GM23338 (cell line): ENCODE measurements at regions not wholly inside any gene's neighbourhood (a gene's known extent, or its start where the extent isn't known, plus 50 kb on each side); places are given as distances from the start of the nearest gene placed in this dataset.

Source experiments
- ATAC-seq: fragments of 200-7000 bp; cut with Tn5 transposase; 3 replicates; pipeline ENCODE4 v1.9.1; 2020
- DNase-seq: peaks from one replicate; pipeline ENCODE4 v3.0.0-alpha.2; 2015; ENCODE audit warnings: low spot score
- H2AFZ ChIP-seq: fragments of 200-600 bp; sonication (generic); 2 replicates; pipeline ENCODE4 v1.8.0; 2016; ENCODE audit warnings: antibody characterized with exemption, mild to moderate bottlenecking, moderate library complexity
- H3F3A ChIP-seq: fragments of 200-600 bp; sonication (generic); replicated peaks from 2 replicates; pipeline ENCODE4 v1.8.0; 2017; ENCODE audit warnings: antibody characterized with exemption, mixed run types, low read depth
- H3K27ac ChIP-seq: fragments of 200-600 bp; sonication (generic); 2 replicates; pipeline ENCODE4 v1.6.1; 2016; ENCODE audit warnings: low read depth
- H3K27me3 ChIP-seq: fragments of 200-600 bp; sonication (generic); 2 replicates; pipeline ENCODE4 v1.8.0; 2016; ENCODE audit warnings: mild to moderate bottlenecking, mixed run types, moderate library complexity; ENCODE audit not compliant: insufficient read depth
- H3K36me3 ChIP-seq: fragments of 200-600 bp; sonication (generic); 2 replicates; pipeline ENCODE4 v1.8.0; 2016; ENCODE audit warnings: mild to moderate bottlenecking; ENCODE audit not compliant: insufficient read depth
- H3K4me1 ChIP-seq: fragments of 200-600 bp; sonication (generic); 2 replicates; pipeline ENCODE4 v1.8.0; 2016; ENCODE audit warnings: mild to moderate bottlenecking, moderate library complexity; ENCODE audit not compliant: insufficient read depth
- H3K4me2 ChIP-seq: fragments of 200-600 bp; sonication (generic); 2 replicates; pipeline ENCODE4 v1.7.1; 2017; ENCODE audit warnings: mixed run types
- H3K4me3 ChIP-seq: fragments of 200-600 bp; sonication (generic); 2 replicates; pipeline ENCODE4 v1.6.1; 2016; ENCODE audit warnings: mixed run types
- H3K79me2 ChIP-seq: fragments of 200-600 bp; sonication (generic); replicated peaks from 2 replicates; pipeline ENCODE4 v1.8.0; 2017; ENCODE audit warnings: mild to moderate bottlenecking; ENCODE audit not compliant: insufficient read depth
- H3K9me2 ChIP-seq: fragments of 200-600 bp; sonication (generic); 2 replicates; pipeline ENCODE4 v1.8.0; 2017; ENCODE audit not compliant: insufficient read depth
- H4K20me1 ChIP-seq: fragments of 200-600 bp; sonication (generic); replicated peaks from 2 replicates; pipeline ENCODE4 v1.8.0; 2017; ENCODE audit warnings: mild to moderate bottlenecking; ENCODE audit not compliant: insufficient read depth
- H3K27ac Mint-ChIP-seq: 2 replicates; pipeline ENCODE4 v1.8.0; 2020; ENCODE audit warnings: inconsistent platforms, mild to moderate bottlenecking, moderate library complexity, mixed read lengths
- H3K27me3 Mint-ChIP-seq: 3 replicates; pipeline ENCODE4 v1.8.0; 2022; ENCODE audit warnings: low read depth, mild to moderate bottlenecking, moderate library complexity, mixed read lengths, inconsistent platforms; ENCODE audit not compliant: insufficient read depth, poor library complexity
- H3K36me3 Mint-ChIP-seq: 3 replicates; pipeline ENCODE4 v1.8.0; 2021; ENCODE audit warnings: low read depth, mild to moderate bottlenecking, inconsistent platforms, moderate library complexity, mixed read lengths
- H3K4me1 Mint-ChIP-seq: 3 replicates; pipeline ENCODE4 v1.8.0; 2020; ENCODE audit warnings: mild to moderate bottlenecking, inconsistent platforms, mixed read lengths
- H3K4me3 Mint-ChIP-seq: 3 replicates; pipeline ENCODE4 v1.8.0; 2021; ENCODE audit warnings: moderate library complexity, mild to moderate bottlenecking, inconsistent platforms, mixed read lengths
- H3K9me3 Mint-ChIP-seq: 3 replicates; pipeline ENCODE4 v1.8.0; 2020; ENCODE audit warnings: moderate library complexity, mild to moderate bottlenecking, inconsistent platforms, mixed read lengths
- JUNB ChIP-seq: IDR thresholded peaks from one replicate; pipeline ENCODE4 v1.6.1; 2016; ENCODE audit warnings: antibody characterized with exemption; ENCODE audit not compliant: unreplicated experiment
- NANOG ChIP-seq: IDR thresholded peaks from 2 replicates; pipeline ENCODE4 v1.6.1; 2016; ENCODE audit warnings: antibody characterized with exemption, borderline replicate concordance
- ZNF114 ChIP-seq: fragments of 250-450 bp; sonication (Bioruptor Pico); IDR thresholded peaks from 2 replicates; pipeline ENCODE4 v1.5.0; 2020; ENCODE audit warnings: mild to moderate bottlenecking, moderate library complexity
- ZNF331 ChIP-seq: fragments of 250-450 bp; sonication (Bioruptor Pico); IDR thresholded peaks from 2 replicates; pipeline ENCODE4 v1.5.0; 2020; ENCODE audit warnings: low read depth, mild to moderate bottlenecking, moderate library complexity
- TF ChIP-seq, protein P1 (sequence below): IDR thresholded peaks from 2 replicates; pipeline ENCODE4 v1.6.1; 2016; ENCODE audit warnings: antibody characterized with exemption
- TF ChIP-seq, protein P2 (sequence below): IDR thresholded peaks from one replicate; pipeline ENCODE4 v1.6.1; 2018; ENCODE audit warnings: antibody characterized with exemption; ENCODE audit not compliant: unreplicated experiment
- TF ChIP-seq, protein P3 (sequence below): fragments of 250-450 bp; sonication (Bioruptor Pico); IDR thresholded peaks from 2 replicates; pipeline ENCODE4 v1.5.0; 2020; ENCODE audit warnings: mild to moderate bottlenecking, moderate library complexity
- TF ChIP-seq, protein P4 (sequence below), 2 experiments: fragments of 200-600 bp in 1 of 2; sonication (generic) in 1 of 2; conservative IDR thresholded peaks; 2 replicates each; pipeline versions ENCODE4 v1.5.1 to v1.6.1; 2016 to 2017; ENCODE audit warnings: antibody characterized with exemption in 2 of 2, low read depth in 2 of 2, mild to moderate bottlenecking in 2 of 2, moderate library complexity in 1 of 2

DNA sequence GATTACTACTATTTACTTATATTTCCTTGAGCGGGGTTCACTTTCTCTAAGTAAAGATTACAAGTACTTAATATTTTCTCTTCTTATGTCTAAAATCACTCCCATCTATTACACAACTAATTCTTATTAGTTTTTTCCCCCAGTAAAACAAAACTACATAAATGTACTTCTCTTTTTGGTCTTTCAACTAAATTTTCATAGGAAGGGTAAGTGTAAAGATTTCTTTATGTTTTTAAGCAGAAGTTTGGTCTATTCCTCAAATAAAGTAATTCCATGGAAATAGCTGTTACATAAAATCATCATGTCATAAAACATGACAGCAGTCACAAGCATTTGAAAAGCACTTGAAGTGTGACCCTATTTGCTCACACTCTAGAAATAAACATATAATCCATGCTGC lies 249.0 kb downstream of the ZEB2 start (continued):
- TF ChIP-seq, protein P1, sequence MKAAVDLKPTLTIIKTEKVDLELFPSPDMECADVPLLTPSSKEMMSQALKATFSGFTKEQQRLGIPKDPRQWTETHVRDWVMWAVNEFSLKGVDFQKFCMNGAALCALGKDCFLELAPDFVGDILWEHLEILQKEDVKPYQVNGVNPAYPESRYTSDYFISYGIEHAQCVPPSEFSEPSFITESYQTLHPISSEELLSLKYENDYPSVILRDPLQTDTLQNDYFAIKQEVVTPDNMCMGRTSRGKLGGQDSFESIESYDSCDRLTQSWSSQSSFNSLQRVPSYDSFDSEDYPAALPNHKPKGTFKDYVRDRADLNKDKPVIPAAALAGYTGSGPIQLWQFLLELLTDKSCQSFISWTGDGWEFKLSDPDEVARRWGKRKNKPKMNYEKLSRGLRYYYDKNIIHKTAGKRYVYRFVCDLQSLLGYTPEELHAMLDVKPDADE, result no peak

DNA sequence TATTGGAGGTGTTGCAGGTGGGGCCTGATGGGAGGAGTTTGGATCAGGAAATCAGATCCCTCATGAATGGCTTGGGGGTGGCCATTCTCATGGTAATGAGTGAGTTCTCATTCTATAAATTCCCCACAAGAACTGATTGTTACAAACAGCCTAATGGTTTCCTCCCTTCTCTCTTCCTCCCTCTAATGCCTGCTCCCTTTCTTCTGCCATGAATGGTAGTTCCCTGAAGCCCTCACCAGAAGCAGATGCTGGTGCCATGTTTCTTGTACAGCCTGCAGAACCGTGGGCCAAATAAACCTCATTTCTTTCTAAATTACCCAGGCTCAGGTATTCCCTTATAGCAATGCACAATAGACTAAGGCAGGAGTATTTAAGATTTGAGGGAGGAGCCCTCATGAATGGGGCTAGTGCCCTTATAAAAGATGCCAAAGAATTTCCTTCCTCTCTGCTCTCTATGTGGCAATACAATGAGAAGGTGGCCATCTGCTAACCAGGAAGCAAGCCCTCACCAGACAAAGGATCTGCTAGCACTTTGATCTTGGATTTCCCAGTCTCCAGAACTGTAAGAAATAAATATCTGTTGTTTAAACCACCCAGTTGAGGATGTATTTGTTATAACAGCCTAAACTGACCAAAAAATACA lies 251.8 kb downstream of the ZEB2 start:
- H3K4me2 ChIP-seq, result peak overlapping the region; percentile 30
- H3F3A ChIP-seq, result no peaks in the 10 kb centered on the region
- H3K27ac ChIP-seq, result peak overlapping the region; percentile 85
- peaks cover 19% of the 10 kb centered on the region for H3K4me1 ChIP-seq
- H4K20me1 ChIP-seq, result no peaks in the 10 kb centered on the region
- Mint-ChIP-seq H3K4me3 (no peak overlapping the region), H3K27ac (peak overlapping the region; percentile 89), H3K9me3 (peaks cover 8% of the 10 kb centered on the region; the same call in 1 of the 3 replicates), H3K27me3 (peaks cover 4% of the 10 kb centered on the region), H3K36me3 (peaks cover 6% of the 10 kb centered on the region), H3K4me1 (peaks cover 27% of the 10 kb centered on the region)
- ATAC-seq (peak; percentile 95), DNase-seq (peak; percentile 86)
- H3K36me3 ChIP-seq, result no peaks in the 10 kb centered on the region
- H3K9me2 ChIP-seq, result no peaks in the 10 kb centered on the region
- H3K27me3 ChIP-seq, result no peaks in the 10 kb centered on the region
- TF ChIP-seq, protein P2, sequence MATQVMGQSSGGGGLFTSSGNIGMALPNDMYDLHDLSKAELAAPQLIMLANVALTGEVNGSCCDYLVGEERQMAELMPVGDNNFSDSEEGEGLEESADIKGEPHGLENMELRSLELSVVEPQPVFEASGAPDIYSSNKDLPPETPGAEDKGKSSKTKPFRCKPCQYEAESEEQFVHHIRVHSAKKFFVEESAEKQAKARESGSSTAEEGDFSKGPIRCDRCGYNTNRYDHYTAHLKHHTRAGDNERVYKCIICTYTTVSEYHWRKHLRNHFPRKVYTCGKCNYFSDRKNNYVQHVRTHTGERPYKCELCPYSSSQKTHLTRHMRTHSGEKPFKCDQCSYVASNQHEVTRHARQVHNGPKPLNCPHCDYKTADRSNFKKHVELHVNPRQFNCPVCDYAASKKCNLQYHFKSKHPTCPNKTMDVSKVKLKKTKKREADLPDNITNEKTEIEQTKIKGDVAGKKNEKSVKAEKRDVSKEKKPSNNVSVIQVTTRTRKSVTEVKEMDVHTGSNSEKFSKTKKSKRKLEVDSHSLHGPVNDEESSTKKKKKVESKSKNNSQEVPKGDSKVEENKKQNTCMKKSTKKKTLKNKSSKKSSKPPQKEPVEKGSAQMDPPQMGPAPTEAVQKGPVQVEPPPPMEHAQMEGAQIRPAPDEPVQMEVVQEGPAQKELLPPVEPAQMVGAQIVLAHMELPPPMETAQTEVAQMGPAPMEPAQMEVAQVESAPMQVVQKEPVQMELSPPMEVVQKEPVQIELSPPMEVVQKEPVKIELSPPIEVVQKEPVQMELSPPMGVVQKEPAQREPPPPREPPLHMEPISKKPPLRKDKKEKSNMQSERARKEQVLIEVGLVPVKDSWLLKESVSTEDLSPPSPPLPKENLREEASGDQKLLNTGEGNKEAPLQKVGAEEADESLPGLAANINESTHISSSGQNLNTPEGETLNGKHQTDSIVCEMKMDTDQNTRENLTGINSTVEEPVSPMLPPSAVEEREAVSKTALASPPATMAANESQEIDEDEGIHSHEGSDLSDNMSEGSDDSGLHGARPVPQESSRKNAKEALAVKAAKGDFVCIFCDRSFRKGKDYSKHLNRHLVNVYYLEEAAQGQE, result no peak
- TF ChIP-seq ZNF331 (CRISPR knock-in tag) (no peak), NANOG (peak; percentile 8; the same call in 1 of the 2 replicates), JUNB (no peak), ZNF114 (CRISPR knock-in tag) (peak; percentile 90; the same call in 1 of the 2 replicates)
- TF ChIP-seq, protein P3, sequence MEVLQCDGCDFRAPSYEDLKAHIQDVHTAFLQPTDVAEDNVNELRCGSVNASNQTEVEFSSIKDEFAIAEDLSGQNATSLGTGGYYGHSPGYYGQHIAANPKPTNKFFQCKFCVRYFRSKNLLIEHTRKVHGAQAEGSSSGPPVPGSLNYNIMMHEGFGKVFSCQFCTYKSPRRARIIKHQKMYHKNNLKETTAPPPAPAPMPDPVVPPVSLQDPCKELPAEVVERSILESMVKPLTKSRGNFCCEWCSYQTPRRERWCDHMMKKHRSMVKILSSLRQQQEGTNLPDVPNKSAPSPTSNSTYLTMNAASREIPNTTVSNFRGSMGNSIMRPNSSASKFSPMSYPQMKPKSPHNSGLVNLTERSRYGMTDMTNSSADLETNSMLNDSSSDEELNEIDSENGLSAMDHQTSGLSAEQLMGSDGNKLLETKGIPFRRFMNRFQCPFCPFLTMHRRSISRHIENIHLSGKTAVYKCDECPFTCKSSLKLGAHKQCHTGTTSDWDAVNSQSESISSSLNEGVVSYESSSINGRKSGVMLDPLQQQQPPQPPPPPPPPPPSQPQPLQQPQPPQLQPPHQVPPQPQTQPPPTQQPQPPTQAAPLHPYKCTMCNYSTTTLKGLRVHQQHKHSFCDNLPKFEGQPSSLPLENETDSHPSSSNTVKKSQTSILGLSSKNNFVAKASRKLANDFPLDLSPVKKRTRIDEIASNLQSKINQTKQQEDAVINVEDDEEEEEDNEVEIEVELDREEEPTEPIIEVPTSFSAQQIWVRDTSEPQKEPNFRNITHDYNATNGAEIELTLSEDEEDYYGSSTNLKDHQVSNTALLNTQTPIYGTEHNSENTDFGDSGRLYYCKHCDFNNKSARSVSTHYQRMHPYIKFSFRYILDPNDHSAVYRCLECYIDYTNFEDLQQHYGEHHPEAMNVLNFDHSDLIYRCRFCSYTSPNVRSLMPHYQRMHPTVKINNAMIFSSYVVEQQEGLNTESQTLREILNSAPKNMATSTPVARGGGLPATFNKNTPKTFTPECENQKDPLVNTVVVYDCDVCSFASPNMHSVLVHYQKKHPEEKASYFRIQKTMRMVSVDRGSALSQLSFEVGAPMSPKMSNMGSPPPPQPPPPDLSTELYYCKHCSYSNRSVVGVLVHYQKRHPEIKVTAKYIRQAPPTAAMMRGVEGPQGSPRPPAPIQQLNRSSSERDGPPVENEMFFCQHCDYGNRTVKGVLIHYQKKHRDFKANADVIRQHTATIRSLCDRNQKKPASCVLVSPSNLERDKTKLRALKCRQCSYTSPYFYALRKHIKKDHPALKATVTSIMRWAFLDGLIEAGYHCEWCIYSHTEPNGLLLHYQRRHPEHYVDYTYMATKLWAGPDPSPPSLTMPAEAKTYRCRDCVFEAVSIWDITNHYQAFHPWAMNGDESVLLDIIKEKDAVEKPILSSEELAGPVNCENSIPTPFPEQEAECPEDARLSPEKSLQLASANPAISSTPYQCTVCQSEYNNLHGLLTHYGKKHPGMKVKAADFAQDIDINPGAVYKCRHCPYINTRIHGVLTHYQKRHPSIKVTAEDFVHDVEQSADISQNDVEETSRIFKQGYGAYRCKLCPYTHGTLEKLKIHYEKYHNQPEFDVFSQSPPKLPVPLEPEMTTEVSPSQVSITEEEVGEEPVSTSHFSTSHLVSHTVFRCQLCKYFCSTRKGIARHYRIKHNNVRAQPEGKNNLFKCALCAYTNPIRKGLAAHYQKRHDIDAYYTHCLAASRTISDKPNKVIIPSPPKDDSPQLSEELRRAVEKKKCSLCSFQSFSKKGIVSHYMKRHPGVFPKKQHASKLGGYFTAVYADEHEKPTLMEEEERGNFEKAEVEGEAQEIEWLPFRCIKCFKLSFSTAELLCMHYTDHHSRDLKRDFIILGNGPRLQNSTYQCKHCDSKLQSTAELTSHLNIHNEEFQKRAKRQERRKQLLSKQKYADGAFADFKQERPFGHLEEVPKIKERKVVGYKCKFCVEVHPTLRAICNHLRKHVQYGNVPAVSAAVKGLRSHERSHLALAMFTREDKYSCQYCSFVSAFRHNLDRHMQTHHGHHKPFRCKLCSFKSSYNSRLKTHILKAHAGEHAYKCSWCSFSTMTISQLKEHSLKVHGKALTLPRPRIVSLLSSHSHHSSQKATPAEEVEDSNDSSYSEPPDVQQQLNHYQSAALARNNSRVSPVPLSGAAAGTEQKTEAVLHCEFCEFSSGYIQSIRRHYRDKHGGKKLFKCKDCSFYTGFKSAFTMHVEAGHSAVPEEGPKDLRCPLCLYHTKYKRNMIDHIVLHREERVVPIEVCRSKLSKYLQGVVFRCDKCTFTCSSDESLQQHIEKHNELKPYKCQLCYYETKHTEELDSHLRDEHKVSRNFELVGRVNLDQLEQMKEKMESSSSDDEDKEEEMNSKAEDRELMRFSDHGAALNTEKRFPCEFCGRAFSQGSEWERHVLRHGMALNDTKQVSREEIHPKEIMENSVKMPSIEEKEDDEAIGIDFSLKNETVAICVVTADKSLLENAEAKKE, result peak; percentile 98
- TF ChIP-seq, protein P4, sequence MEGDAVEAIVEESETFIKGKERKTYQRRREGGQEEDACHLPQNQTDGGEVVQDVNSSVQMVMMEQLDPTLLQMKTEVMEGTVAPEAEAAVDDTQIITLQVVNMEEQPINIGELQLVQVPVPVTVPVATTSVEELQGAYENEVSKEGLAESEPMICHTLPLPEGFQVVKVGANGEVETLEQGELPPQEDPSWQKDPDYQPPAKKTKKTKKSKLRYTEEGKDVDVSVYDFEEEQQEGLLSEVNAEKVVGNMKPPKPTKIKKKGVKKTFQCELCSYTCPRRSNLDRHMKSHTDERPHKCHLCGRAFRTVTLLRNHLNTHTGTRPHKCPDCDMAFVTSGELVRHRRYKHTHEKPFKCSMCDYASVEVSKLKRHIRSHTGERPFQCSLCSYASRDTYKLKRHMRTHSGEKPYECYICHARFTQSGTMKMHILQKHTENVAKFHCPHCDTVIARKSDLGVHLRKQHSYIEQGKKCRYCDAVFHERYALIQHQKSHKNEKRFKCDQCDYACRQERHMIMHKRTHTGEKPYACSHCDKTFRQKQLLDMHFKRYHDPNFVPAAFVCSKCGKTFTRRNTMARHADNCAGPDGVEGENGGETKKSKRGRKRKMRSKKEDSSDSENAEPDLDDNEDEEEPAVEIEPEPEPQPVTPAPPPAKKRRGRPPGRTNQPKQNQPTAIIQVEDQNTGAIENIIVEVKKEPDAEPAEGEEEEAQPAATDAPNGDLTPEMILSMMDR (conservative IDR thresholded peaks at IDR 0.05; ENCODE audit: low read depth in 2 of 2), result no peak
- no peak overlapping the region for H2AFZ ChIP-seq
- peaks cover 2% of the 10 kb centered on the region; the same call in 1 of the 2 replicates for H3K79me2 ChIP-seq
- H3K4me3 ChIP-seq, result no peak overlapping the region
